SK-N-SH treated with all-trans-retinoic acid at 6 μM for 48 hours (cell line): ENCODE measurements at regions not wholly inside any gene's neighbourhood (a gene's known extent, or its start where the extent isn't known, plus 50 kb on each side); places are given as distances from the start of the nearest gene placed in this dataset.

Experiments used
- ATAC-seq: fragments of 200-7000 bp; cut with Tn5 transposase; 3 replicates; pipeline ENCODE4 v1.9.1; 2020; ENCODE audit warnings: mild to moderate bottlenecking, moderate library complexity
- ARNTL ChIP-seq: fragments of 450-650 bp; formaldehyde crosslinking; IDR thresholded peaks from 2 replicates; pipeline ENCODE4 v1.5.0; 2020; ENCODE audit warnings: low read depth, mild to moderate bottlenecking, moderate library complexity, borderline replicate concordance
- BACH2 ChIP-seq: fragments of 250-450 bp; sonication (Bioruptor Pico); IDR thresholded peaks from 2 replicates; pipeline ENCODE4 v1.9.0; 2021; ENCODE audit warnings: mild to moderate bottlenecking, borderline replicate concordance
- CSDC2 ChIP-seq: fragments of 250-450 bp; sonication (Bioruptor Pico); IDR thresholded peaks from 2 replicates; pipeline ENCODE4 v1.5.0; 2020; ENCODE audit warnings: mild to moderate bottlenecking, moderate library complexity
- ESRRG ChIP-seq: fragments of 250-450 bp; sonication (Bioruptor Pico); IDR thresholded peaks from 2 replicates; pipeline ENCODE4 v1.6.1; 2021; ENCODE audit warnings: mild to moderate bottlenecking
- GLIS3 ChIP-seq: fragments of 250-450 bp; sonication (Bioruptor Pico); IDR thresholded peaks from 2 replicates; pipeline ENCODE4 v1.5.0; 2020; ENCODE audit warnings: mild to moderate bottlenecking, moderate library complexity
- ISL1 ChIP-seq: fragments of 250-450 bp; sonication (Bioruptor Pico); IDR thresholded peaks from 2 replicates; pipeline ENCODE4 v2.1.2; 2022; ENCODE audit warnings: mild to moderate bottlenecking, moderate library complexity
- OSR1 ChIP-seq: fragments of 250-450 bp; sonication (Bioruptor Pico); IDR thresholded peaks from 2 replicates; pipeline ENCODE4 v1.8.0; 2022; ENCODE audit warnings: moderate library complexity, mild to moderate bottlenecking, inconsistent platforms
- PPARA ChIP-seq: fragments of 250-450 bp; sonication (Bioruptor Pico); IDR thresholded peaks from 2 replicates; pipeline ENCODE4 v1.5.0; 2020; ENCODE audit warnings: mild to moderate bottlenecking, borderline replicate concordance
- RARB ChIP-seq: fragments of 250-450 bp; sonication (Bioruptor Pico); IDR thresholded peaks from 2 replicates; pipeline ENCODE4 v1.8.0; 2021; ENCODE audit warnings: mild to moderate bottlenecking, moderate library complexity
- SNAI2 ChIP-seq: fragments of 250-450 bp; sonication (Bioruptor Pico); IDR thresholded peaks from 2 replicates; pipeline ENCODE4 v1.5.0; 2020; ENCODE audit warnings: mild to moderate bottlenecking, moderate library complexity
- TCF4 ChIP-seq: fragments of 250-450 bp; sonication (Bioruptor Pico); IDR thresholded peaks from 2 replicates; pipeline ENCODE4 v1.8.0; 2021; ENCODE audit warnings: mild to moderate bottlenecking, moderate library complexity, borderline replicate concordance
- TOX ChIP-seq: fragments of 250-450 bp; sonication (Bioruptor Pico); IDR thresholded peaks from 2 replicates; pipeline ENCODE4 v1.8.0; 2021; ENCODE audit warnings: mild to moderate bottlenecking, moderate library complexity, borderline replicate concordance
- ZC3H10 ChIP-seq: fragments of 250-450 bp; sonication (Bioruptor Pico); IDR thresholded peaks from 2 replicates; pipeline ENCODE4 v1.5.1; 2021; ENCODE audit warnings: mild to moderate bottlenecking, moderate library complexity
- ZFP3 ChIP-seq: fragments of 250-450 bp; sonication (Bioruptor Pico); IDR thresholded peaks from 2 replicates; pipeline ENCODE4 v1.5.0; 2020; ENCODE audit warnings: mild to moderate bottlenecking, moderate library complexity
- ZFP30 ChIP-seq: fragments of 450-650 bp; formaldehyde crosslinking; IDR thresholded peaks from 2 replicates; pipeline ENCODE4 v1.5.0; 2022; ENCODE audit warnings: mild to moderate bottlenecking, moderate library complexity
- ZNF565 ChIP-seq: fragments of 450-650 bp; formaldehyde crosslinking; conservative IDR thresholded peaks from 2 replicates; pipeline ENCODE4 v1.5.0; 2020; ENCODE audit warnings: low read depth, mild to moderate bottlenecking, moderate library complexity
- ZNF70 ChIP-seq: fragments of 450-650 bp; formaldehyde crosslinking; IDR thresholded peaks from 2 replicates; pipeline ENCODE4 v1.5.0; 2020; ENCODE audit warnings: mild to moderate bottlenecking, moderate library complexity
- TF ChIP-seq, protein P1 (sequence below): fragments of 250-450 bp; sonication (Bioruptor Pico); IDR thresholded peaks from 2 replicates; pipeline ENCODE4 v1.8.0; 2021; ENCODE audit warnings: low read depth, mild to moderate bottlenecking, moderate library complexity, borderline replicate concordance
- TF ChIP-seq, protein P2 (sequence below): fragments of 250-450 bp; sonication (Bioruptor Pico); IDR thresholded peaks from 2 replicates; pipeline ENCODE4 v1.5.1; 2021; ENCODE audit warnings: mild to moderate bottlenecking, moderate library complexity
- TF ChIP-seq, protein P3 (sequence below): fragments of 250-450 bp; sonication (Bioruptor Pico); IDR thresholded peaks from 2 replicates; pipeline ENCODE4 v1.5.0; 2020; ENCODE audit warnings: mild to moderate bottlenecking, moderate library complexity
- TF ChIP-seq, protein P4 (sequence below): fragments of 250-450 bp; sonication (Bioruptor Pico); IDR thresholded peaks from 2 replicates; pipeline ENCODE4 v1.8.0; 2020; ENCODE audit warnings: mild to moderate bottlenecking, moderate library complexity, borderline replicate concordance
- TF ChIP-seq, protein P5 (sequence below): fragments of 250-450 bp; sonication (Bioruptor Pico); IDR thresholded peaks from 2 replicates; pipeline ENCODE4 v1.5.1; 2020; ENCODE audit warnings: low read depth, mild to moderate bottlenecking, moderate library complexity

DNA sequence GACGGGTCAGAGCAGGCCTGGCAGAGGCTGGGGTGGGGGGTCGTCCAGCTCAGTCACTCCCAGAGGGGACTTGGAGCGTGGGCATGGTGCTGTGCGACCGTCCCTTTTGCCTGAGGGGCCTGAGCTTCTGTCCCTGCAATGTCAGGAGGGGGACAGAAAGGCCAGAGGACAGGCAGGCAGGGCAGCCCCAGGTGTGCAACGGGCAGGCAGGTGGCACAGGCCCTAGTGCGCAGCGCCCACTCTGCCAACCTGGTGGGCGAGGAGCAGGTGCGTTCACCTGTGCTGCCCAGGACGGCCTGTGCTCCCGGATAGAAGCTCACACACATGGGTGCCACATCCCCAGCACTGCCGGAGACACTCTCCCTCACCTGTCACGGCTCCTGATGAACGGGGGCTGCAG, 78.7 kb upstream of the SLCO4A1 start:
- no peak for ATAC-seq
- TF ChIP-seq ZFP3 (CRISPR knock-in tag) (no peak), GLIS3 (CRISPR knock-in tag) (no peak), SNAI2 (CRISPR knock-in tag) (no peak), ZC3H10 (CRISPR knock-in tag) (no peak), BACH2 (CRISPR knock-in tag) (no peak), TCF4 (CRISPR knock-in tag) (no peak), TOX (CRISPR knock-in tag) (no peak), ESRRG (CRISPR knock-in tag) (no peak), RARB (CRISPR knock-in tag) (no peak), ARNTL (CRISPR knock-in tag) (no peak)
- TF ChIP-seq, protein P1, sequence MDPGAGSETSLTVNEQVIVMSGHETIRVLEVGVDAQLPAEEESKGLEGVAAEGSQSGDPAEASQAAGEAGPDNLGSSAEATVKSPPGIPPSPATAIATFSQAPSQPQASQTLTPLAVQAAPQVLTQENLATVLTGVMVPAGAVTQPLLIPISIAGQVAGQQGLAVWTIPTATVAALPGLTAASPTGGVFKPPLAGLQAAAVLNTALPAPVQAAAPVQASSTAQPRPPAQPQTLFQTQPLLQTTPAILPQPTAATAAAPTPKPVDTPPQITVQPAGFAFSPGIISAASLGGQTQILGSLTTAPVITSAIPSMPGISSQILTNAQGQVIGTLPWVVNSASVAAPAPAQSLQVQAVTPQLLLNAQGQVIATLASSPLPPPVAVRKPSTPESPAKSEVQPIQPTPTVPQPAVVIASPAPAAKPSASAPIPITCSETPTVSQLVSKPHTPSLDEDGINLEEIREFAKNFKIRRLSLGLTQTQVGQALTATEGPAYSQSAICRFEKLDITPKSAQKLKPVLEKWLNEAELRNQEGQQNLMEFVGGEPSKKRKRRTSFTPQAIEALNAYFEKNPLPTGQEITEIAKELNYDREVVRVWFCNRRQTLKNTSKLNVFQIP (CRISPR knock-in tag) = no peak
- TF ChIP-seq, protein P2, sequence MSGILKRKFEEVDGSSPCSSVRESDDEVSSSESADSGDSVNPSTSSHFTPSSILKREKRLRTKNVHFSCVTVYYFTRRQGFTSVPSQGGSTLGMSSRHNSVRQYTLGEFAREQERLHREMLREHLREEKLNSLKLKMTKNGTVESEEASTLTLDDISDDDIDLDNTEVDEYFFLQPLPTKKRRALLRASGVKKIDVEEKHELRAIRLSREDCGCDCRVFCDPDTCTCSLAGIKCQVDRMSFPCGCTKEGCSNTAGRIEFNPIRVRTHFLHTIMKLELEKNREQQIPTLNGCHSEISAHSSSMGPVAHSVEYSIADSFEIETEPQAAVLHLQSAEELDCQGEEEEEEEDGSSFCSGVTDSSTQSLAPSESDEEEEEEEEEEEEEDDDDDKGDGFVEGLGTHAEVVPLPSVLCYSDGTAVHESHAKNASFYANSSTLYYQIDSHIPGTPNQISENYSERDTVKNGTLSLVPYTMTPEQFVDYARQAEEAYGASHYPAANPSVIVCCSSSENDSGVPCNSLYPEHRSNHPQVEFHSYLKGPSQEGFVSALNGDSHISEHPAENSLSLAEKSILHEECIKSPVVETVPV = no peak
- TF ChIP-seq, protein P3, sequence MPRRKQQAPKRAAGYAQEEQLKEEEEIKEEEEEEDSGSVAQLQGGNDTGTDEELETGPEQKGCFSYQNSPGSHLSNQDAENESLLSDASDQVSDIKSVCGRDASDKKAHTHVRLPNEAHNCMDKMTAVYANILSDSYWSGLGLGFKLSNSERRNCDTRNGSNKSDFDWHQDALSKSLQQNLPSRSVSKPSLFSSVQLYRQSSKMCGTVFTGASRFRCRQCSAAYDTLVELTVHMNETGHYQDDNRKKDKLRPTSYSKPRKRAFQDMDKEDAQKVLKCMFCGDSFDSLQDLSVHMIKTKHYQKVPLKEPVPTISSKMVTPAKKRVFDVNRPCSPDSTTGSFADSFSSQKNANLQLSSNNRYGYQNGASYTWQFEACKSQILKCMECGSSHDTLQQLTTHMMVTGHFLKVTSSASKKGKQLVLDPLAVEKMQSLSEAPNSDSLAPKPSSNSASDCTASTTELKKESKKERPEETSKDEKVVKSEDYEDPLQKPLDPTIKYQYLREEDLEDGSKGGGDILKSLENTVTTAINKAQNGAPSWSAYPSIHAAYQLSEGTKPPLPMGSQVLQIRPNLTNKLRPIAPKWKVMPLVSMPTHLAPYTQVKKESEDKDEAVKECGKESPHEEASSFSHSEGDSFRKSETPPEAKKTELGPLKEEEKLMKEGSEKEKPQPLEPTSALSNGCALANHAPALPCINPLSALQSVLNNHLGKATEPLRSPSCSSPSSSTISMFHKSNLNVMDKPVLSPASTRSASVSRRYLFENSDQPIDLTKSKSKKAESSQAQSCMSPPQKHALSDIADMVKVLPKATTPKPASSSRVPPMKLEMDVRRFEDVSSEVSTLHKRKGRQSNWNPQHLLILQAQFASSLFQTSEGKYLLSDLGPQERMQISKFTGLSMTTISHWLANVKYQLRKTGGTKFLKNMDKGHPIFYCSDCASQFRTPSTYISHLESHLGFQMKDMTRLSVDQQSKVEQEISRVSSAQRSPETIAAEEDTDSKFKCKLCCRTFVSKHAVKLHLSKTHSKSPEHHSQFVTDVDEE (CRISPR knock-in tag) = no peak

DNA sequence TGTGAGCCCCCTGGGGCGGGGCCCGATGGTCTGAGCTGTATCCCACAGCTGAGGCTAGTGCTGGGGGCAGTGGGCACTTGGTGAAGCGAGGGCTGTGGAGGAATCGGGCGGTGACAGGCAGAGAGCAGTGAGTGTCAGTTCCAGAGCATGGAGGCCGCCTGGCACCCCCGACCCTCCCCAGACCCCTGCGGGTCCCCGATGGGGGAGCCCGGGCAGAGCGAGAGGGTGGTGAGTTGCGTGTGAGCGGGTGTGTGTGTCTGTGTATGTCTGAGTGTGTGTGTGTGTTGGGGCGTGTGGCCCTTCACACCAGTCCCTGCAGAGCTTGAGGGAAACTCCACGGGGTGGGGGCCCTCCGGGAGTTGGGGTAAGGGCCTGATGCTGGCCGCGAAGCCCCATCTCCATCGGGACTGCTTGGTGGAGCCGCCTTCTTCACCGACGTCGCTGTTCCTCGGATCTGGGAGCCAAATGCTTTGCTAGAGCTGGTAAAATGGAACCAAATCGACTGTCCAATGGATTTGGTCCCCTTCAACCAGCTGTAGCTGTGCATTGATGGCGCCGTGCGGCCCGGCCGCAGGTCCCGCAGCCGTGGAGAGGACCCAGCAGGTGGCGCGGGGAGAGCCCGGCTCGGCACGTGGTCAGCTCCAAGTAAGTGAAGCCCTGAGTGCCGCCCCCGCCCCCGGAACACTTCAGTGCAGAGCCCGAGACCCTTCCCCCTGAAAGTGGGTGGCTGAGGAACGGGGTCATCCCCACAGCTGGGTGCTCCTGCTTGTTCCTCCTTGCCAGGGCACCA, 77.7 kb upstream of the SLCO4A1 start:
- ATAC-seq = no peak
- TF ChIP-seq ZNF565 (CRISPR knock-in tag) = no peak
- TF ChIP-seq ZC3H10 (CRISPR knock-in tag) = no peak
- TF ChIP-seq ZFP3 (CRISPR knock-in tag) = no peak
- TF ChIP-seq, protein P4, sequence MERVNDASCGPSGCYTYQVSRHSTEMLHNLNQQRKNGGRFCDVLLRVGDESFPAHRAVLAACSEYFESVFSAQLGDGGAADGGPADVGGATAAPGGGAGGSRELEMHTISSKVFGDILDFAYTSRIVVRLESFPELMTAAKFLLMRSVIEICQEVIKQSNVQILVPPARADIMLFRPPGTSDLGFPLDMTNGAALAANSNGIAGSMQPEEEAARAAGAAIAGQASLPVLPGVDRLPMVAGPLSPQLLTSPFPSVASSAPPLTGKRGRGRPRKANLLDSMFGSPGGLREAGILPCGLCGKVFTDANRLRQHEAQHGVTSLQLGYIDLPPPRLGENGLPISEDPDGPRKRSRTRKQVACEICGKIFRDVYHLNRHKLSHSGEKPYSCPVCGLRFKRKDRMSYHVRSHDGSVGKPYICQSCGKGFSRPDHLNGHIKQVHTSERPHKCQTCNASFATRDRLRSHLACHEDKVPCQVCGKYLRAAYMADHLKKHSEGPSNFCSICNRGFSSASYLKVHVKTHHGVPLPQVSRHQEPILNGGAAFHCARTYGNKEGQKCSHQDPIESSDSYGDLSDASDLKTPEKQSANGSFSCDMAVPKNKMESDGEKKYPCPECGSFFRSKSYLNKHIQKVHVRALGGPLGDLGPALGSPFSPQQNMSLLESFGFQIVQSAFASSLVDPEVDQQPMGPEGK (CRISPR knock-in tag) = no peak
- no peak for TF ChIP-seq SNAI2 (CRISPR knock-in tag)
- TF ChIP-seq CSDC2 (CRISPR knock-in tag) = no peak
- no peak for TF ChIP-seq ARNTL (CRISPR knock-in tag)
- no peak for TF ChIP-seq TCF4 (CRISPR knock-in tag)
- no peak for TF ChIP-seq RARB (CRISPR knock-in tag)
- TF ChIP-seq ZFP30 (CRISPR knock-in tag) = no peak
- TF ChIP-seq OSR1 = no peak
- TF ChIP-seq, protein P5, sequence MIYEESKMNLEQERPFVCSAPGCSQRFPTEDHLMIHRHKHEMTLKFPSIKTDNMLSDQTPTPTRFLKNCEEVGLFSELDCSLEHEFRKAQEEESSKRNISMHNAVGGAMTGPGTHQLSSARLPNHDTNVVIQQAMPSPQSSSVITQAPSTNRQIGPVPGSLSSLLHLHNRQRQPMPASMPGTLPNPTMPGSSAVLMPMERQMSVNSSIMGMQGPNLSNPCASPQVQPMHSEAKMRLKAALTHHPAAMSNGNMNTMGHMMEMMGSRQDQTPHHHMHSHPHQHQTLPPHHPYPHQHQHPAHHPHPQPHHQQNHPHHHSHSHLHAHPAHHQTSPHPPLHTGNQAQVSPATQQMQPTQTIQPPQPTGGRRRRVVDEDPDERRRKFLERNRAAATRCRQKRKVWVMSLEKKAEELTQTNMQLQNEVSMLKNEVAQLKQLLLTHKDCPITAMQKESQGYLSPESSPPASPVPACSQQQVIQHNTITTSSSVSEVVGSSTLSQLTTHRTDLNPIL (CRISPR knock-in tag) = no peak
- TF ChIP-seq, protein P2 = no peak
- TF ChIP-seq, protein P1 (CRISPR knock-in tag) = no peak
- no peak for TF ChIP-seq ISL1
- TF ChIP-seq PPARA = no peak
- TF ChIP-seq TOX (CRISPR knock-in tag) = no peak
- TF ChIP-seq ZNF70 = no peak
